Activated naive CD4-positive, alpha-beta T cell treated with anti-CD3 and anti-CD28 coated beads, Interleukin-2, amount 50 U/mL, for 16 hours (primary cell): ENCODE measurements at regions not wholly inside any gene's neighbourhood (a gene's known extent, or its start where the extent isn't known, plus 50 kb on each side); places are given as distances from the start of the nearest gene placed in this dataset.
"Not testable (repeated sequence)": the region's sequence is repeated elsewhere in the genome, so short reads cannot be mapped to it uniquely, and the experiment has no call there.

ENCODE experiments used
- DNase-seq: peaks from one replicate; pipeline ENCODE4 v3.0.0-alpha.2; 2020

- DNase-seq = no peak
Measured at GRCh38 chr1:29767769-29768425, 531.6 kb downstream of the PTPRU start.

GRCh38 chr1:29767088-29767685, 530.9 kb downstream of the PTPRU start:
- no peak for DNase-seq

GRCh38 chr1:29762635-29763034, 526.3 kb downstream of the PTPRU start:
- no peak for DNase-seq

- no peak for DNase-seq
Measured at GRCh38 chr1:29761159-29761928, 525.0 kb downstream of the PTPRU start.

GRCh38 chr1:29760067-29760564, 523.8 kb downstream of the PTPRU start:
- no peak for DNase-seq

- no peak for DNase-seq
Measured at GRCh38 chr1:29758781-29759499, 522.6 kb downstream of the PTPRU start.

- DNase-seq = no peak
Measured at GRCh38 chr1:29757866-29758780, 521.8 kb downstream of the PTPRU start.

- DNase-seq = no peak
Measured at GRCh38 chr1:29756901-29757725, 520.8 kb downstream of the PTPRU start.

GRCh38 chr1:29756498-29756897, 520.2 kb downstream of the PTPRU start:
- no peak for DNase-seq

- DNase-seq = no peak
Measured at GRCh38 chr1:29756085-29756484, 519.8 kb downstream of the PTPRU start.

- not testable (repeated sequence) for DNase-seq
Measured at GRCh38 chr1:29755412-29756015, 519.2 kb downstream of the PTPRU start.

- no peak for DNase-seq
Measured at GRCh38 chr1:29754573-29755375, 518.5 kb downstream of the PTPRU start.

- DNase-seq = no peak
Measured at GRCh38 chr1:29753771-29754572, 517.6 kb downstream of the PTPRU start.

GRCh38 chr1:29753244-29753643, 516.9 kb downstream of the PTPRU start:
- DNase-seq = no peak

GRCh38 chr1:29752141-29752540, 515.8 kb downstream of the PTPRU start:
- no peak for DNase-seq

GRCh38 chr1:29749024-29749945, 513.0 kb downstream of the PTPRU start:
- DNase-seq = no peak

- DNase-seq = no peak
Measured at GRCh38 chr1:29747196-29747595, 510.9 kb downstream of the PTPRU start.
